ENCODE measurements at regions not wholly inside any gene's neighbourhood (a gene's known extent, or its start where the extent isn't known, plus 50 kb on each side); places are given as distances from the start of the nearest gene placed in this dataset.
A peak's percentile ranks its signal among the peaks of the same experiment; 100 is the strongest.
"Not testable (repeated sequence)": the region's sequence is repeated elsewhere in the genome, so short reads cannot be mapped to it uniquely, and the experiment has no call there.

- not testable (repeated sequence) for DNase-seq (ENCODE audit: low read depth, low spot score)
Measured at GRCh38 chr2:95765925-95766910, 174.4 kb downstream of the TRIM43 start.

GRCh38 chr2:95767531-95767930 is 175.7 kb downstream of the TRIM43 start:
- not testable (repeated sequence) for DNase-seq (ENCODE audit: low read depth, low spot score)

- peak; percentile 42 for DNase-seq (ENCODE audit: low read depth, low spot score)
Measured at GRCh38 chr2:95767950-95768349, 176.1 kb downstream of the TRIM43 start.

- not testable (repeated sequence) for DNase-seq (ENCODE audit: low read depth, low spot score)
Measured at GRCh38 chr2:95769256-95769655, 177.5 kb downstream of the TRIM43 start.

- not testable (repeated sequence) for DNase-seq (ENCODE audit: low read depth, low spot score)
Measured at GRCh38 chr2:95770726-95771125, 178.9 kb downstream of the TRIM43 start.

GRCh38 chr2:95774322-95775192 is 182.8 kb downstream of the TRIM43 start:
- DNase-seq (ENCODE audit: low read depth, low spot score) = not testable (repeated sequence)

- not testable (repeated sequence) for DNase-seq (ENCODE audit: low read depth, low spot score)
Measured at GRCh38 chr2:95775193-95775531, 183.4 kb downstream of the TRIM43 start.
